ENCODE measurements at regions not wholly inside any gene's neighbourhood (a gene's known extent, or its start where the extent isn't known, plus 50 kb on each side); places are given as distances from the start of the nearest gene placed in this dataset.

DNA sequence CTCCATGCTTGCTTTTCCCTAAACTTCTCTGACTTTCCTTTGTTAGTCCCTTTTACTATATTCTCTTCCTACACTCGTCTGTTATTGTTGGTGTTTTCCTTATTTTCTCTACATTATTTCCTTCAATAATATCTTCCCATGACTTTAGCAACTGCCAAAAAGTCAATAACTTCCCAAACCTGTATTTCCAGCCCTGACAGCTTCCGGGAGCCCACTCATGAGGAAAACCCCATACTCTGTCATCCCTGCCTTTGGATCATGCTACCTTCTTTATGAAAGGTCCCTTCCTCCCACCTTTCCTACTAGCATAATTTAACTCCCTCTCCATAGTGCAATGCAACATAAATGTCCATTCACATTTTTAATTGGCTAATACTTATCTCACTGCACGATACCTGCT, 144.0 kb upstream of the CDH6 start:
- DNase-seq (ENCODE audit: low read depth) = no peak

DNA sequence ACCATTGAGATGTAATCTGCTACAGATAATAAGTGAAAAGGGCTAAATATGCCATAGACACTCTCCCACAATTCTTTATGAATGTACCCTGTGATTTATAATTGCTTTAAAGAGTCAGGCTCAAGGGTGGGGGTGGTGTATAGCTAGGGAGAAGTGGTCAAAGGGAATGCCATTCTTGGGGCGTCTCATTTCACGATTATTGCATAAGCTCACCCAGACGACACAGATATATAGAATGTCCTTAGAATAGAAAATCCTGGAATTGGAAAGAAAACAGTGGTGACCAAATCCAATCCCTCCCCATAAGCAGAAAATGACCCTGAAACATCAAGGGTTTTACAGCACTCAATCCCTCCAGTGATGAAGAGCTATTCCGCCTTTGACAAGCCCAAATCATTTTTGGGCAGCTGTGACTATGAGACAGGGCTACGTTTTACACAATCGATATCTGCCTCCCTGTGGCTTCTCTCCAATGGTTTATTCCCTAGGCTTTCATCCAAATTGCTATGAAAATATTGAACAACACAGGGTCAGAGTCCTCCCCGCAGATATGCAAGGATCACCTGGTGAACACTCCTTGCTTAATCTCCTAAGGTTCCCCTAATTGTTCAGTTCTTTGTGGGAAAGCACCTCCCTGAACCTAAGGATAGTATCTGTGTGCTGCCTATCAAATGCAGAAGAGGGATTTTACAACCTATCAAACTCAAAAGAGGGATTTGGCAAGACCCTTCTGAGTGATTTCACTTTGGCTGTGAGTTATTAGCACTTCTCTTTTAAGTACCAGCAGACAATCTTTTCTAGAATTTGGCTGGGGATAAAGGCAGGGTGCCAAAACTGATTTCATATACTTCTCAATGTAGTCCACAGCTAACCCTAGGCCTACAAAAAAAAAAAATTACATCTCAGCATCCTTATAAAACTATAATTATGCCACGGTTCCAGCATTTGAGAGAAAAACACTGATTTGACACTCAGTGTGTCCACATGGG, 144.9 kb upstream of the CDH6 start:
- no peak for DNase-seq (ENCODE audit: low read depth)

DNA sequence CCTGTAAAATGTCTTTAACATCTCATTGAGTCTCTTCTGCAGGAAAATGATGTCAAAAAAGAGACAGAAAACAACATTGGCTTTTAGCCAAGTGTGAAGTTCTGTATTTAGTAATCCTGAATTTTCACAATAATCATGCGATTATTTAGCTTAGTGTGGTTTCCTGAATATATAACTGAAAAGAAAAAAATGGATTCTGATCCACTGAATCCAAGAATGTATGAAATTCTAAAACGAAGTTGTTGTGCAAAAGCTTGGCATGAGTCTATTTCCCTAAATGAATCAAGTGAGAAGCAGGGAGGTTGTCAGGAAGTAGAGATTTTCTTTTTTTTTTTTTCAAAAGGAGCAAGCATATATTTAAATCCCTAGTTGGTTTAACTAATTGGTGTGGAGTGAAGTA, 145.9 kb upstream of the CDH6 start:
- no peak for DNase-seq (ENCODE audit: low read depth)

DNA sequence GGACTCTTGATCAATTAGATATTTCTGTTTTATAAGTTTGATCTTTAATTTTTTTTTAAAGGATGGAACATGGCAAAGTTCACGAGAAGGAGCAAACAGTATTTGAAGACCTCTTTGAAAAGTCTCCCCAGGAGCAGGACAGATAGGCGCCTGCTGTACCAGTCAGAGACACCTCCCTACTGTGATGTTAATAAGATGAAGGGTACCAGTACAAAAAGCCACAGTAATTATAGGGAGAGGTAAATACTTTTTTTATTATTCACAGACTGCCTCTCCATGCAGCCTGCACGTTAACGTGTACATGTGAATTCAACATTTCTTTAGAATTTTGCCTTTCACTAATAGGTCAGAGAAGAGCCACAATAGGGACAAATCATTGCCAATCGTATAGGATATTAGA, 146.5 kb upstream of the CDH6 start:
- DNase-seq (ENCODE audit: low read depth) = no peak

DNA sequence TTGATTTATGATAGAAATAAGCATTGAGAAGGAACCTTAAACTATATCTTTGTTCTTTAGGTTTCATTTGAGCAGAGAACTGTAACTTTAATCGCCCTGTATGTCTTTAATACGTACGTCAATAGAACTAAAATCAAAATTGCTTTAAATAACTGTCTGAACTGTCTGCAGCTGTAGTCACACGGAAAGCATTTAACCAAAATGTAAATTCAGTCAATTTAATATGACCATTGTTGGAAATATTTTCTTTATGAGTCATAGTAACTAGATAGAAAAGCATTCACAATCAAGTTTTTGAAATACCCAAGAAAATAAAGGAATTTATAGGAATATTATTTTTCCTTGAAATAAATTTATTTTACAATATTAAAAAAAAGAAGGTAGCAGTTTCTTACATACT, 157.1 kb upstream of the CDH6 start:
- DNase-seq (ENCODE audit: low read depth) = peak; percentile 8

DNA sequence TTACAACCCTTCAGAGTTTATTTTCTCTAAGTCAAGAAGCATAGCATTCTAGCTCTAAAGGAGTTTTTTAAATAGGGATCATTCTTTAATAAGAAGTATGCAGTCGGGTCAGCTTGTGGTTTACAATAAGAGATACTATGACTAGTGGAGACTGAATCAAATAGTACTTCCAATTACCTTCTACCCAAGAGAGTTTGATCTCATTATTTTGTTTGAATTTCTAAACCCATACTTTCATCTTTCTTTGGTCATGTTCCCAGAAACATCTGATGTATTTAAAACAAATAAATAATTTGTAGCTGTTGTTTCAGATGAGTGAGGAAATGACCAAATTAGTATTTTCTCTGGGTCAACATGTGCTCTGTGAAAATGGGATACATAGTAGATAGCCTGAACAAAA, 160.2 kb upstream of the CDH6 start:
- no peak for DNase-seq (ENCODE audit: low read depth)

DNA sequence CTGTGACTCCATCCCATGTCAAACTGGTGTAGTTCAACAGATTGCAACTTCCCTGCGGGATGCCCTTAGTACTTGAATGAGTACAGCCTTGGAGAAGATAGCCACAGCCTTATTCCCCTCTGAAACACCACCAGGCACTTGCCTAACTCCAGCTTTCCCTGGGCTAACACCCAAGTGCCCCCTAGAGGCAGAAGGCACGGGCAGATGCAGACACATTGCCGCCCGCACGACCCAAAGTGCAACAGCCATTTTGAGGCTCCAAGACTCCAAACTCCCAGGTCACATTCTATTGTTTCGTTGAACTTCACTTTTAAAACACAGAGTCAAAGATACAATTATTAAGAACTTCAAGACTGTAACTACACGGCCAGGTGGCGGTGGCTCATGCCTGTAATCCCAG, 163.6 kb upstream of the CDH6 start:
- DNase-seq (ENCODE audit: low read depth) = no peak

DNA sequence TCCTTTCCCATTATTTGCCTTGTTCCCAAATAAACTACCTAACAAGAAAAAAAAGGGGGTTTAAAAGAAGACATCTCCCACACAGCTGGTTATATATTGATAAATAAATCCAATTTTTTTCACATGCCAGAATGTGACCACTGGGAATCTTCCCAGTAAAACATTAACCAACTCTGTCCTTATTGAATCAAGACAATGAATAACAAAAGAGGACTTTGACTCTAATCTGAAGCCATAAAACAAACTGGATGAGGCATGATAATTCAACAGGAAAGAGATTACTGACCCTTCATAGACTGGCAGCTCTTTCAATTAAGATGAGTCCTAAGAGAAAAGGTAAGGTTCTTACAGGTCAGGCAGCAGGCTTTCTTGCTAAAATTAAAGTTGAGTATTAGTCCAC, 165.8 kb upstream of the CDH6 start:
- no peak for DNase-seq (ENCODE audit: low read depth)

DNA sequence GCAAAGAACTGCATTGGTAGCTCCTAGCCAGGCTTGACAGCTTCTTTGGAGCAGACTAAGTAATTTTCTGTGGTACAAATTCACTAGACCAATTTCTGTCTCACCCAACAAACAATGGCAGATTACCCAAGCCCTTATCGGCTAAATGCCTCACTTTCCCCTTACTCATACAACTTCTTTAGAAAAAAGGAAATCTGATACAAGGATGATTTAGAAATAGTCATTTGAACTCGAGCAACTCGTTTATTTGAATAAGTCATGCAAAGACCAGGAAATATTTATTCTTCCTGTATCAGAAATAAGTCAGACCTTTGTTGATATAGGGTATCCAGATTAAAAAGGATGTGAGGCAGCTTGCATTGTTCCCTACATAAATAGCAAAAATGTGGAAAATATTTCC, 170.4 kb upstream of the CDH6 start:
- no peak for DNase-seq (ENCODE audit: low read depth)

DNA sequence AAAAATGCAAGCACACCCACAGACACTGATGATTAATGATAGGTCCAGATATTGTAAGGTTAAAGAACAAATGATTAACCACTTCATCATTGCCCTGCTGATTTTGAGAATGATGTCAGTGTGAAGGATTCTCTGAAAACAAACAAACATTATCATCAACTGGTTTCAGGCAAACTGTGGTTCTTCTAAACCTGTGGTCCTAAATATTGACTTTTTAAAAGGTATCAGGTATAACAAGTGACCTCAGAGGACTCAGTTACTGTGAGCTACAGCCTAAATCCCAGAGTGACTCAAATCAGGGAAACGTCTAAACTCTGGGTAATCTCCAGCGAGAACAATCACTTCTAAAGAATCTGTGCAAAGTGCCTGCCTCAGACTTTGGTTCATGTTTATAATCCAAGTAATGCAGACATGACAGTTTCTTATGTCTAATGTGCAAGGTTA, 172.3 kb upstream of the CDH6 start:
- DNase-seq (ENCODE audit: low read depth) = no peak

DNA sequence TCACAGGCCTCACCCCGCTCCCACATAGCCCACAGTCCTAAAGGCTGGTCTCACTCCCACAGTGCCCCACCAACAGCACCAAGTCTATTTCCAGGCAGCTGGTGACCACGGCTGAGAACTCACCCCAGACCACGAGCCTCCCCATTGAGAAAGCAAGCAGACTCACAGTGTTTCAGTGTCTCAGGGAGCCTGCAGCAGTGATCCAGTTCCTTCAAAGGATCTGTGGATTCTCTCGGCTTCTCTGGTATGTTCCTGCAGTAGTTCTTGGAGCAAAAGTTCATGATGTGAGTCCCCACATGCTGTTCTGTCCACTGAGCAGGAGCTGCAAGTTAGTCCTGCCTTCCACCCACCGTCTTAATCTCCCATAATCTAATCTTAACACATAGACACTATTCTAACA, 185.3 kb upstream of the CDH6 start:
- no peak for DNase-seq (ENCODE audit: low read depth)

DNA sequence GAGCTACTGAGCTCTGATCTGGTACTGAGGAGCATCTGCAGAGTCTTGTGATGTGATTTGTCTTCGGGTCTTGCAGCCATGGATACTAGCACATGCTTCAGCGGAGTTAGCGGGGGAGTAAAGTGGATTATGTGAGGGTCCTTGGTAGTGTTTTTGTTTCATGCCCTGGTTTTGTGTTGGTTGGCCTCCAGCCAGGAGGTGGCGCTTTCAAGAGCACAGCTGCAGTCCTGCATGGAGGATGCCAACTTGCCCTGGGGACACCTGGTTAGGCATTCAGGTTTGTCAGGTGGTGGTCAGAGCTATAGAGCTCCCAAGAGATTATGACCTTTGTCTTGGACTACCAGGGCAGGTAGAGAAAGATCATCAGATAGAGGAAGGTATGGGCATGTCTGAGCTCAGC, 185.8 kb upstream of the CDH6 start:
- DNase-seq (ENCODE audit: low read depth) = no peak

DNA sequence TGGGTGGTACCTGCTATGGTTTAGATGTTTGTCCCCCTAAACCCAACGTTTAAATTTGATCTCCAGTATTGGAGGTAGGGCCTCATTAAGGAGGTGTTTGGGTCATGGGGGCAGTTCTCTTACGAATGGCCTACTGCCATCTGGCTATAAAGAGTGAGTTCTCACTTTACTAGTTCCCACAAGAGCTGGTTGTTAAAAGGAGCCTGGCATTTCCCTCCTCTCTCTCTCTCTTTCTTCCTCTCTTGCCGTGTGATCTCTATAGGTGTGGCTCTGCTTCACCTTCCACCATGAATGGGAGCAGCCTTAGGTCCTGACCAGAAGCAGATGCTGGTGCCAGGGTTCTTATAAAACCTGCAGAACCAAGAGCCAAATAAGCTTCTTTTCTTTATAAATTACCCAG, 193.2 kb upstream of the CDH6 start:
- no peak for DNase-seq (ENCODE audit: low read depth)

DNA sequence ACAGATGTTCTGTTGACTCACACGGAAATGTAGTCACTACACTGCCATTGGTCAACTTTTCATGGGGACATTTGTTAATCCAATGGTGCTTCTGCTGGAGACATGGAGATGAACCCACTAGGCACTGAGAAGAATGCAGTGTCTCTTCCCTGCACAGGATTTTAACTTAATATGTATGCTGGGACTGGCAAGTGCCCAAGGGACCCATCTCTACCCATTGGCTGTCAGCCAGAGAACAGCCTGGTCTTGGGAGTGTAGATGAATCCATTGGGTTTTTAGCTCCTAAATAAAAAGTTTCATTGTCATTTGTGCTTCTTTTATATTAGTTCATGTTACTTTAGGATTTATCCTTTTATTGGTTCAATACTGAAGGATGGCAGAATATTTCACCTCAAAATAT, 195.8 kb upstream of the CDH6 start:
- no peak for DNase-seq (ENCODE audit: low read depth)

DNA sequence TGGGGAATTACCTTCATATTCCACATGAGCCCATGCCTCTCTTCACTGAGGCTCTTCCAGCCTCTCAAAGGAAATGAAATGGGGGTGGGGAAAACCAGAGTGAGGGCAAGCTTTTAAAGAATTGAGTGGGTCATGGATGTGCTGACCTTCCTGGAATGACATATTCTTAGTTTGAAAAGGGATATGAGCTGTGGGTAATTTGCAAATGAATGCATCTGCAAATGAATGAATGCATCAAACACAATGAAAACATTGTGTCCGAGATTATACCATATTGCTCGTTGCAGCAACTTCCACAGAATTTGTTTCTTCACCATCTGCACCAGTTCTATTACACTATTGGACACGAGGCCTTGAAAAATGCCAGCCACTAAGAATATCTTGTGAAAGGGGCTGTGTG, 198.6 kb upstream of the CDH6 start:
- DNase-seq (ENCODE audit: low read depth) = peak; percentile 15

DNA sequence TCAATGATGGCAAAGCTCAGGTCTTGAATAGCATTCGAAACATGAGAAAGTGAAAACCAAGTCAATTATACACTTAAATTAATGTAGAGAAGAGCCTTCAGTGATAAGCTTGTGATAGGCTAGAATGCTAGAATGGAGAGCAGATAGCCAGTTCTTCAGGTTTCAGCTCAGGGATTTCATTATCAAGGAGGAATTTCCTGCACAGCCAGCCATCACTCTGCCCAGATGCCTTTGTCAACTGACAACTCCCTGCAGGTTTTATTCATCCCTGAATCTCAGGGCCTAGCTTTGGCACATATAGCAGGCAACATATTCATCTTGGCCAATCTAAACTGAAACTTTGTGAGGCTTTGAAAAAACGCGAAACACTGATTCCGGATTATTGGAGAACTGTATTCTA, 199.3 kb upstream of the CDH6 start:
- DNase-seq (ENCODE audit: low read depth) = no peak

DNA sequence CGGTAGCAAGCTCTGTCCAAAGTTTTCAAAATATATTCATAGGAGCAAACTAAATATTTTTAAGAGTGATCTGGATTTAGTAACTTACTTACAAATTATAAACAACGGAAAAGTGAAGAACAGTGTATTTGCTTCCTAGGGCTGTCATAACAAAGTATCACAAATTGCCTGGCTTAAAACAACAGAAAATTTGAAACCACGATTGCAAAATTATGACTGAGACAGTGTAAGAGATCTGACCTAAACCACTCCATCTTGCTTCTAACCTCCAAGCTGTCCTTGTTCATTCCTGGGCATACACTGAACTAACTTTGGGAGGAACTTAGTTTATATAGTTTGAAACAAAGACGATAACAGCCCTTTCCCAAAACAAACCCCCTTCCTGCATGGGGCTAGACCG, 202.0 kb upstream of the CDH6 start:
- no peak for DNase-seq (ENCODE audit: low read depth)

DNA sequence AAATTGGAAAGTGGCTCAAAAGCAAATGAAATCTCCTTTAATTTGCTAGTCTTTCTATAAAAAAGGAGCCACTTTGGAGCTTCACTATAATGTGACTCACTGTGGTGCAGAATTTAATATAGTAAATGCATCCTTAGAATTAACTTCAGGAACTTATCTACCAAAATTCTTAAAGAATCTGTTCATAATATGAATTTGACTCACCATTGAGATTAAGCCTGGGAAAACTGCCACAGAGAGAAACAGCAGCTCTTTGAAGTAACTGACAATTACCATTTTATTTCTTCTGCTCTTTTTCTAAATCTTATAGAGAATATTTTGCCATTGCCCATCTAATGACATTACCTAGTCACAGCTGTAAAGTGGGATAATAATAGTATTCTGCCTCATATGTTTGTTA, 211.9 kb upstream of the CDH6 start:
- no peak for DNase-seq (ENCODE audit: low read depth)

DNA sequence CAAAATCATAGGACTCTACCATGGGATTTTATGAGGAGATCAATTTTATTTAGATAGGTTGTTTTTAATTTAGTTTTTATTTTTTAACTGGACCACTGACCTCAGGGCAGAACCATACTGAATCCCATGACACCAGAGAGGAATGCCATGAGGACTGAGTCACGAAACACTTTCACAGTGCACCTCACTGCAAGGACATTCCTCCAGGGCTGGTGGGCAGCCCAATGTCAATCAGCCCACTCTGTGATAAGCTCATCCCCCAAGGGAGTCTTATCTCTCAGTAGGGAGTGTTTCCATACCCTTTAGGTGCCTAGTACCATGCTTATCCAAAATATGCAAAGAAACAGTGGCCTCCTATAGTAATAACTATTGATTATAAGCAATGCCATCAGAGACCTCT, 224.5 kb upstream of the CDH6 start:
- DNase-seq (ENCODE audit: low read depth) = no peak

DNA sequence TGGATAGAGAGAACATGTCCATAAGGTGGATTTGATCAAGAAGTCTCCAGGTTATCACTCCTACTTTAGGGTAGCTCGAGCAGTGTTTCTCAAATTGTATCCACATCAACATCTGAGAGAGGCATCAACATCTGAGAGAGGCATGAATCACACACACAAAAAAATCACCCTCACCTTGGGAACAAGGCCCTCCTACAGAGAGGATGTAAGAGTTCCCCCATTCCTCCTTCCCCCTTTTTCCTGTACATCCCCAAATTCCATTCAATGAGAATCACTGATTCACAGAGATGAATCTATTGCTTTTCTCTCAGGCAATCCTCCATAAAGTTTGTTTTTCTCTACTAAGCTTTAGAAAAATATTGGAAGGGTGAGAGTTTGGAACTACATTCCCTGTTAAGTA, 233.4 kb upstream of the CDH6 start:
- no peak for DNase-seq (ENCODE audit: low read depth)

DNA sequence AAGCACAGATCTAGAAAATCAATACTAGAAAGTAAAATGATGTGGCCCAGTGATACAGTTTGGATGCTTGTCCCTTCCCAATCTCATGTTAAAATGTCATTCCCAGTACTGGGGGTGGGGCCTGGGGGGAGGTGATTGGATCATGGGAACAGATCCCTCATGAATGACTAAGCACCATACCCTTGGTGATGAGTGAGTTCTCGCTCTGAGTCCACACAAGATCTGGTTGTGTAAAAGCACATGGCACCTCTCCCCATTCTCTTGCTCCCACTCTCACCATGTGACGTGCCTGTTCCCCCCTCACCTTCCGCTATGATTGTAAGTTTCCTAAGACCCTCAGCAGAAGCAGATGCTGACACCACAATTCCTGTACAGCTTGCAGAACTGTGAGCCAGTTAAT, 234.2 kb upstream of the CDH6 start:
- DNase-seq (ENCODE audit: low read depth) = no peak

DNA sequence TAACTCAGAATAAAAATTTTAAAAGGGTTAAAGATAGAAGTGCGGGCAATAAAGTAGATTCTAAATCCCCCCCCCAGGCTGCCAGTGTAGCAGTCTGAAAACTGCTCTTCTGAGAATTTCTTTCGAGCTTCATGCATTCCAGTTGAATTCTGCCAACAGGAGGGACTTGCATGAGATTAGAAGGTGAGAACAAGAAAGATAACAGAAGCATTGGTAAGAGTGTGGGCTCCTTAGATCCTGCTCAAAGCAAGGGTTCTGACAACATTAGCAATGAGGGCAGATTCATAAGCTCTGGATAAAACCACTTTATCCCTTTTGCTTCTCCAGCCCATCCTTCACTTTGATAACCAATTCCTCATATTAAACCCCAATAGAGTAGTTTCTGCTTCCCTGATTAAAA, 235.9 kb upstream of the CDH6 start:
- DNase-seq (ENCODE audit: low read depth) = no peak

DNA sequence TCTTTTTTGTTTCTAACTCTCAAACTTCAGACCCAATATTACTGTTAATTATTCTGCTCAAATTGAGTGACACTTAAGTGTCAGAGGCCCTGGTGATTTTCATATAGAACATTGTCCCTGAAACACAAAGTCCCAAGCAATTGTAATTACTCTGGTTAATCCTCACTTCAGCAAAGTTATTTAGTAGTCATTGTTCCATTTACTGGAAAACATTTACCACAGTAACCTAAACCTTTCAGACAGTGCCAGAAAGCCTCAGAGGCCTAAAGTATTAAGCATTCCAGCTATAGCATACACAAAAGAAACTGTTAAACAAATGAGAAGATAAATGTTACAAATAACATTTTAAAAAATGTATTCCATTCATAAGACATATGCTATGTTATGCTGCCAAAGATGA, 237.2 kb upstream of the CDH6 start:
- DNase-seq (ENCODE audit: low read depth) = no peak

DNA sequence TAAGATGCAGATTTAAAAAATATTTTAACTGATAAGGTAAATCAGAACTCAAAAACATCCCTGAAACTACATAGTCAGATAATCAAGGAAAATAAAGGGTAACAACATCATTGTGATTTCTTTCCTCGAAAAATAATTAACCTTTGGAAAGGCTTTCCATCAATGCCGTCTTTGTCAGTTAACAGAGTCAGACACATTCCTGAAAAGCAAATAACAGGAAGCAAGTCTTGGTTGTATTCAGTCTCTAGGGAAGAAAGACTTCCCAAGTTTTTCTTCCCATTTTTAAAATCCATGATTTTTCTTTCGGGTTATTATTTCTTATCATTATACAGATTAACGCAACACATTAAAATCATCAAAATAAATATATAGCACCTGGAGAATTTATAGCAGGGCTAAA, 256.4 kb upstream of the CDH6 start:
- no peak for DNase-seq (ENCODE audit: low read depth)
